Testis (tissue), 2 donors: ENCODE measurements at regions not wholly inside any gene's neighbourhood (a gene's known extent, or its start where the extent isn't known, plus 50 kb on each side); places are given as distances from the start of the nearest gene placed in this dataset.
"Not testable (repeated sequence)": the region's sequence is repeated elsewhere in the genome, so short reads cannot be mapped to it uniquely, and the experiment has no call there.

ENCODE experiments used
- DNase-seq: peaks from one replicate; pipeline ENCODE4 v3.0.0-alpha.2; 2019
- H3K27ac ChIP-seq, 2 donors: fragments of 200-600 bp; sonication (generic); one replicate each; pipeline ENCODE4 v1.5.1; 2019
- H3K27me3 ChIP-seq: fragments of 200-600 bp; sonication (generic); one replicate; pipeline ENCODE4 v1.5.1; 2019
- H3K36me3 ChIP-seq: fragments of 200-600 bp; sonication (generic); one replicate; pipeline ENCODE4 v1.5.1; 2017; ENCODE audit warnings: low read depth; ENCODE audit errors: missing control alignments
- H3K4me1 ChIP-seq: fragments of 200-600 bp; sonication (generic); one replicate; pipeline ENCODE4 v1.5.1; 2019
- H3K4me3 ChIP-seq, 2 donors: fragments of 200-600 bp; sonication (generic); one replicate each; pipeline ENCODE4 v1.5.1; 2017 to 2019
- H3K9me3 ChIP-seq: fragments of 200-600 bp; sonication (generic); one replicate; pipeline ENCODE4 v1.5.1; 2017
- POLR2A ChIP-seq: fragments of 450-650 bp; IDR thresholded peaks from one replicate; pipeline ENCODE4 v1.6.1; 2017; ENCODE audit warnings: antibody characterized with exemption, mild to moderate bottlenecking, moderate library complexity
- WGBS, 2 donors: methylation state at CpG; one replicate each; pipeline ENCODE4 v1.1.5; 2018; 5-methylcytosine and 5-hydroxymethylcytosine counted together
- intact Hi-C: fragments of 100-400 bp; cut with DNase I; formaldehyde crosslinking; loops from one replicate; pipeline ENCODE4 v1.15.1; 2023; ENCODE audit warnings: low total_unique reads
- TF ChIP-seq, protein P1 (sequence below), 3 experiments: fragments of 450-650 bp in 2 of 3; fragments of 200-600 bp in 1 of 3; sonication (generic) in 1 of 3; IDR thresholded peaks; one replicate each; pipeline ENCODE4 v1.5.1; 2016 to 2019; ENCODE audit warnings: antibody characterized with exemption in 3 of 3, mild to moderate bottlenecking in 2 of 3, moderate library complexity in 1 of 3

DNA sequence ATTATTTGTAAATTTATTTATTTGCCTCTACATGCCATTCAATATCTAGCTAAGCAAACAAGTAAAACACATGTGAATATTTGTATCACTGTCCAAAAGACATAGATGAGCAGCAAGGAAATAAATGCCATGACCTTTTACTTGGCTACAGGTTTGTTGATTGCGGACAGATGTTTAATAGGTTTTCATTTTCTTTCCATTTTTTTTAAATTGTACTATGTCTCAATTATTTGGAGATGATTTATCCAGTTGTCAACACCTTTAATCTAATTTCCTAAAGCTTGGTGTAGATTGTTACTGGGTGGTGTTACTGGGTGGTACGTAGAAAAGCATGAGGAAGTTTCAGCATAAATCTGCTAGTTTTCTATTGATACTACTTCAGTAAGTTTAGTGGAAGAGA lies 560.6 kb upstream of the SPRY2 start:
- H3K9me3 ChIP-seq: no peaks in the 10 kb centered on the region
- no peaks in the 10 kb centered on the region for H3K4me1 ChIP-seq
- H3K4me3 ChIP-seq: no peak overlapping the region
- no peak overlapping the region for H3K27ac ChIP-seq
- WGBS, 2 donors: 68 to 72% methylated on average over 2 of the region's 2 CpGs
- intact Hi-C loops: no loop called here
- H3K27me3 ChIP-seq: no peaks in the 10 kb centered on the region
- no peak for DNase-seq
- no peaks in the 10 kb centered on the region for H3K36me3 ChIP-seq
- TF ChIP-seq POLR2A: no peak
- TF ChIP-seq, protein P1, sequence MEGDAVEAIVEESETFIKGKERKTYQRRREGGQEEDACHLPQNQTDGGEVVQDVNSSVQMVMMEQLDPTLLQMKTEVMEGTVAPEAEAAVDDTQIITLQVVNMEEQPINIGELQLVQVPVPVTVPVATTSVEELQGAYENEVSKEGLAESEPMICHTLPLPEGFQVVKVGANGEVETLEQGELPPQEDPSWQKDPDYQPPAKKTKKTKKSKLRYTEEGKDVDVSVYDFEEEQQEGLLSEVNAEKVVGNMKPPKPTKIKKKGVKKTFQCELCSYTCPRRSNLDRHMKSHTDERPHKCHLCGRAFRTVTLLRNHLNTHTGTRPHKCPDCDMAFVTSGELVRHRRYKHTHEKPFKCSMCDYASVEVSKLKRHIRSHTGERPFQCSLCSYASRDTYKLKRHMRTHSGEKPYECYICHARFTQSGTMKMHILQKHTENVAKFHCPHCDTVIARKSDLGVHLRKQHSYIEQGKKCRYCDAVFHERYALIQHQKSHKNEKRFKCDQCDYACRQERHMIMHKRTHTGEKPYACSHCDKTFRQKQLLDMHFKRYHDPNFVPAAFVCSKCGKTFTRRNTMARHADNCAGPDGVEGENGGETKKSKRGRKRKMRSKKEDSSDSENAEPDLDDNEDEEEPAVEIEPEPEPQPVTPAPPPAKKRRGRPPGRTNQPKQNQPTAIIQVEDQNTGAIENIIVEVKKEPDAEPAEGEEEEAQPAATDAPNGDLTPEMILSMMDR (IDR thresholded peaks at IDR 0.05): no peak

DNA sequence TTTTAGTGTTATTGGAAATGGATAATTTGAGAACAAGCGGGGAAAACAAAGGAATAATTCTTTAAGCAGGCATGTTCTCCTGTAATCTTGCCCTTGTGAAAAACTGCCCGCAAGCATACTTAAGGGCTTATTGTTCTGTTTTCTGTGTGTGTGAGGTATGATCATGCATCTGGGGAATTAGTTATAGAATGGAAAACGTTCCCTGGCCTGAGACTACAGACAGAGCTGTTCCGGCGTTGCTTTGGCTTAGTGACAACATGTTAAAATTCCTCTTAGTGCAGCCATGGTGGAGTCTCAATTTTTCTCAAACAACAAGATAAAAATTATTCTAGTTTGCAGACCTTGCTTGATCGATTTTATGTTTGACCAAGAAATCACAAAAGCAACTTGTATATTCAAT lies 560.2 kb upstream of the SPRY2 start:
- TF ChIP-seq POLR2A: no peak
- TF ChIP-seq, protein P1 (IDR thresholded peaks at IDR 0.05): no peak
- no peak for DNase-seq
- Histone ChIP-seq H3K4me3 (no peak overlapping the region), H3K27ac (no peak overlapping the region), H3K27me3 (no peaks in the 10 kb centered on the region), H3K9me3 (no peaks in the 10 kb centered on the region), H3K4me1 (no peaks in the 10 kb centered on the region), H3K36me3 (no peaks in the 10 kb centered on the region)
- 35% methylated on average over 6 of the region's 6 CpGs for WGBS, 2 donors
- intact Hi-C loops: no loop called here

DNA sequence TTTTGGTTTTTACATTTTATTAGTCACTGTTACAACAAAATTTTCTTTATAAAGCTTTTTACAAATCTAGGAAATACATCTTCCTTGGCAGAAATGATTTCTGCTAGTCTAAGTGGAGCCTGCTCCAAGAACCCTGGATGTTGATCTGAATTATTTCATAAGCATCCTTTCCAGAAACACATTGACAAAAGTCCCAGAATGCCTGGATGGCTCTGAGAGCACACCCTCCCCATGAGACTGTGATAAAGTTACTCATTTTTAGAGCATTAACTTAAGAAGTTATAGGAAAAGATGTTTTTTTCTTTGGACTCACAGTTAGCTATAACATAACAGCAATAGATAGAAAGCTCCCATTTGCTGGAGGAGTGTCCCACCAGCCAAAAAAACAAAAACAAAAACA lies 559.6 kb upstream of the SPRY2 start:
- intact Hi-C loops: no loop called here
- TF ChIP-seq, protein P1 (IDR thresholded peaks at IDR 0.05): no peak
- no peak for TF ChIP-seq POLR2A
- no peak for DNase-seq
- Histone ChIP-seq H3K4me3 (no peak overlapping the region), H3K36me3 (no peaks in the 10 kb centered on the region), H3K27ac (no peak overlapping the region), H3K9me3 (no peaks in the 10 kb centered on the region), H3K27me3 (no peaks in the 10 kb centered on the region), H3K4me1 (no peaks in the 10 kb centered on the region)

DNA sequence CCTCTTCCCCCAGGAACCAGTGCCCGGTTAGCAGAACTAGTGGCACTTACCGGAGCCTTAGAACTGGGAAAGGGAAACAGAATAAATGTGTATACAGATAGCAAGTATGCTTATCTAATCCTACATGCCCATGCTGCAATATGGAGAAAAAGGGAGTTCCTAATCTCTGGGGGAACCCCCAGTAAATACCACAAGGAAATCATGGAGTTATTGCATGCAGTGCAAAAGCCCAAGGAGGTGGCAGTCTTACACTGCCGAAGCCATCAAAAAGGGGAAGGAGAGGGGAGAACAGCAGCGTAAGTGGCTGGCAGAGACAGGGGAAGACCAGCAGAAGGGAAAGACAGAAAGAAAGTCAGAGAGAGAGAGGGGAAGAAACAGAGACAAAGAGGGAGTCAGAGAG lies 556.7 kb upstream of the SPRY2 start:
- not testable (repeated sequence) for H3K36me3 ChIP-seq, H3K27ac ChIP-seq

GRCh38 chr13:80894917-80895316 lies 554.0 kb upstream of the SPRY2 start:
- Histone ChIP-seq H3K27me3 (no peaks in the 10 kb centered on the region), H3K4me1 (no peaks in the 10 kb centered on the region), H3K27ac (no peak overlapping the region), H3K36me3 (no peaks in the 10 kb centered on the region), H3K9me3 (no peaks in the 10 kb centered on the region), H3K4me3 (no peak overlapping the region)
- no peak for TF ChIP-seq POLR2A
- TF ChIP-seq, protein P1 (IDR thresholded peaks at IDR 0.05): no peak
- whole genome bisulfite sequencing, 2 donors: 71 to 83% methylated on average over 1 of the region's 1 CpG
- no peak for DNase-seq
- intact Hi-C loops: no loop called here

More for the DNA sequence above, 556.7 kb upstream of the SPRY2 start:
- DNase-seq, H3K4me3 ChIP-seq, H3K9me3 ChIP-seq, H3K27me3 ChIP-seq, H3K4me1 ChIP-seq, intact Hi-C loops: not testable (repeated sequence)
- WGBS, 2 donors: 77 to 93% methylated on average over 4 of the region's 4 CpGs
